ENCODE measurements at regions not wholly inside any gene's neighbourhood (a gene's known extent, or its start where the extent isn't known, plus 50 kb on each side); places are given as distances from the start of the nearest gene placed in this dataset.

DNA sequence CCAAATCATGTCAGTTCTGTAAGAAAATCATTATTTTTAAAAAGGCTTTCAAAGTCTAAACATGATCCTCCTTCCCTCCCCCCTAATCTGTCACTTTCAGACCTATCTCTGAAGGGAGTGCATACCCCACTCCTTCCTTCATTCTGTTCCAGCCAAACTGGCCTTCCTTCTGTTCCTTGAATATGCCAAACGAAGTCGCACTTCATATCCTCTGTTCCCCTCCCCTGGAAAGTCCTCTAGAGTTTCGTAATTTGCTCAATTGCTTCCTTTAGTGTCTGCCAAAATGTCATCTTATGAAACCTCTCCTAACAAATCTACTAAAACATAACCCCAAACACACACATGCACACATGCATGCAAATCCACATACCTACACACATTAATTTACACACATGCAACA lies 69.5 kb upstream of the TUSC7 start:
- no peak for DNase-seq

DNA sequence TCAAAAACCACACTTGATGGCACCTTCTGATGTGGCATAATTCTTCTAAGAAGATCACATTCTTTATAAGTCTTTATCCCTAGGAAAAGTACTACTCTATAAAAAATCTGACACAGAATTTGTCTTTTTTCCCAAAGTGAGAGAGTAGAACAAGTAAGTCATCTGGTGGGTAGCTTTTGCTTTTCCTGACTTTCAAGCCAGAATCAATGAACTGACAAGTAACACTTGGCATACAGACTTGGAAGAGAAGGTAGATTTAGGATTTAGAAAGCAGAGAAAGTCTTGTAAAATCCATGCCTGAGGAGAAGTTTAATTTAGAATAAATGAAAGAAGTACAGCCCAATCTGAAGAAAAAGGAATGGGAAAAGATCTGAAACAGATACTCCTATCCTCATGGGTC lies 66.6 kb upstream of the TUSC7 start:
- no peak for DNase-seq

DNA sequence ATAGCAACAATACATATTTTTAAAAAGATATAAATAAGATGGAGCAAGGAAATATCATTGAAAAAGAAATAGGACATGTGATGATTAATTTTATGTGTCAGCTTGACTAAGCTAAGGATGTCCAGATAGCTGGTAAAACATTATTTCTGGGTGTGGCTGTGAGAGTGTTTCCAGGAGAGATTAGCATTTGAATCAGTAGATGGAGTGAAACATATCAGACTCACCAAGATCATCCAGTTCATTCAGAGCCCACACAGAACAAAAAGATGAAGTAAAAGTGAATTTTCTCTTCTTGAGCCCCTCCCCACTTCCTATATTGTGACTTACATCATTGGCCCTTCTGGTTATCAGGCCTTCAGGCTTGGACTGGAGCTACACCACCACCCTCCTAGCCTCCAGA lies 61.6 kb upstream of the TUSC7 start:
- no peak for DNase-seq

Data from fibroblast of skin of back (primary cell).